SIG-M5 treated with dmso at 0.1 percent for 504 hours (cell line): ENCODE measurements at regions not wholly inside any gene's neighbourhood (a gene's known extent, or its start where the extent isn't known, plus 50 kb on each side); places are given as distances from the start of the nearest gene placed in this dataset.

Experiments
- DNase-seq: peaks from one replicate; lab custom pipeline; 2025; ENCODE audit not compliant: unreplicated experiment; lab: John Stamatoyannopoulos, UW

- DNase-seq: no peak
These were observed 172.7 kb upstream of the SERPINE2 start for GRCh38 chr2:224211791-224212190.

GRCh38 chr2:224211181-224211480 lies 172.0 kb upstream of the SERPINE2 start:
- no peak for DNase-seq

GRCh38 chr2:224210286-224211180 lies 171.4 kb upstream of the SERPINE2 start:
- DNase-seq: no peak

- DNase-seq: no peak
These were observed 170.6 kb upstream of the SERPINE2 start for GRCh38 chr2:224209555-224210285.

GRCh38 chr2:224208443-224208842 lies 169.4 kb upstream of the SERPINE2 start:
- DNase-seq: no peak

- DNase-seq: no peak
These were observed 168.9 kb upstream of the SERPINE2 start for GRCh38 chr2:224208007-224208406.

DNA sequence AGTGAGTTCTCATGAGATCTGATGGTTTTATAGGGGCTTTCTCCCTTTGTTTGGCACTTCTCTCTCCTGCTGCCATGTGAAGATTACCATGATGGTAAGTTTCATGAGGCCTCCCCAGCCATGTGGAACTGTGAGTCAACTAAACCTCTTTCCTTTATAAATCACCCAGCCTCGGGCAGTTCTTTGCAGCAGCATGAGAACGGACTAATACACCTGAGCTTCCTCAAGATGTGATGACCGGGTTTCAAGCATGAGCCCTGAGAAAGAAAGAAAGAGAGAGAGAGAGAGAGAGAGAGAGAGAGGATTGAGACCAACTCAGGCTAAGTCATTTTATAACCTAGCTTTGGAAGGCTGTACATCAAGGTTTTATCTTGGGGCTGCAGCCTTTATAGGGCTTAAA lies 167.7 kb upstream of the SERPINE2 start:
- no peak for DNase-seq

GRCh38 chr2:224202281-224202865 lies 163.3 kb upstream of the SERPINE2 start:
- no peak for DNase-seq

DNA sequence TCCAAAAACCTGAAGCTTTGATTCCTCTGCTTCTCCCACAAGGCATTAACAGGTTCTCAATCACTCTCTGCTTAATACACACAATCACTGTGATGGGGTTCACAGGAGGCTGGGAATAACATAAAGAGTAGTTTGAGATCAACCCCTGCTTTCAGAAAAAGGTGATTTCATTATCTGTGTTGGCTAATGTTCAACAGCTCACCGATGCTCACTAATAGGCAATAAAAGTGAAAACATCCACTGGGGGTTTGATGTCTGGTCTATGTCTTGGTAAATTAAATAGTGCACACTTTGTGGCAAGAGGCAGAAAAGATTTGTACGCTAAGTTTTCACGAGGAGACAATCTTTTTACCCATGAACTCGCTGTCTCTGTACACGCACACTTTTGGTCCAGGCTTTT lies 159.3 kb upstream of the SERPINE2 start:
- no peak for DNase-seq

DNA sequence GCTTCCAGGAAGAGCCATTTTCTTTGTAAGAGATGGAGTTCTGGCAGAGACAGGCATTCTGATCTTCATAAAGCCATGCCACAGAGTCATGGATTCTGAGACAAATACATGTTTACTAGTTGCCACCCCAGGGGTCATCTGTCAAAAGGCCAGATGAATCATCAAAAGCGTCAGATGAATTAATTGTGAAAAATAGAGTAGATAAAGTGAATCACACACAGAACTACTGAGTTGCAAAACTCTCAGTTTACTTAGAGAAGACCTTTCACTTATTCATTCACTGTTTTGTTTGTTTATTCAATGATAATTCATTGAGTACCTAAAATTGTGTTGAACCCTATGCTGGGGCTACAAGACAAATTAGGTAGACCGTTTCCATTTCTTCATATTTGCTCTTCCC lies 157.7 kb upstream of the SERPINE2 start:
- no peak for DNase-seq

GRCh38 chr2:224195925-224196571 lies 157.0 kb upstream of the SERPINE2 start:
- DNase-seq: no peak

GRCh38 chr2:224194161-224194560 lies 155.1 kb upstream of the SERPINE2 start:
- DNase-seq: no peak

- DNase-seq: no peak
These were observed 152.4 kb upstream of the SERPINE2 start for GRCh38 chr2:224191465-224191864.

DNA sequence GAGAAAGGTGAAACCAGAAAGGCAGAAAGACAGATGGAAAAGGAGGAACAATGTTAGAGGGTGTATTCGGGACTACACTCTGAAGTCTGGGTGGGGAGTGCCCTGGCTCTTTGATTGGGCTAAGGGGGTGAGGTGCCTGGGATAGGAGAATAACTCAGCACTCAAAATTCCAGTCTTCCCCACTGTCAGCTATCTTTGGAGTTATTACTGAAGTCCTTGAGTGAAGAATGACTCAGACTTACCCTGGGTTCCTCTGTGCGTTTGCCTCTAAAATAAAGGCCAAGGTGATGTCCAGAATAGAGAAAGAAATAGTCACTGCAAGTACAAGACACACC lies 151.8 kb upstream of the SERPINE2 start:
- DNase-seq: no peak

- DNase-seq: no peak
These were observed 151.3 kb upstream of the SERPINE2 start for GRCh38 chr2:224190234-224190935.

DNA sequence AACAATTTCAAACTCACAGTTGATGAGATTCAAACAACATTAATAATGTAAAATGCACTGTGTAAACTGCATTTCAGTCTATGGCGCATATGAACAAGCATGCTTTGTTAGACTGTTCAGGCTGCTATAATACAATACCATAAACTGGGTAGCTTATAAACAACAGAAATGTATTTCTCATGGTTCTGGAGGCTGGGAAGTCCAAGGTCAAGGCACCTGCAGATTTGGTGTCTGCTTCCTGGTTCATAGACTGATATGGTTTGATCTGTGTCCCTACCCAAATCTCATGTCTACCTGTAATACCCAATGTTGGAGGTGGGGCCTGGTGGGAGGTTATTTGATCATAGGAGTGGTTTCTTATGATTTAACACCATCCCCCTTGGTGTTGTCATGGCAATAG lies 148.1 kb upstream of the SERPINE2 start:
- no peak for DNase-seq

- no peak for DNase-seq
These were observed 146.0 kb upstream of the SERPINE2 start for GRCh38 chr2:224185023-224185601.

DNA sequence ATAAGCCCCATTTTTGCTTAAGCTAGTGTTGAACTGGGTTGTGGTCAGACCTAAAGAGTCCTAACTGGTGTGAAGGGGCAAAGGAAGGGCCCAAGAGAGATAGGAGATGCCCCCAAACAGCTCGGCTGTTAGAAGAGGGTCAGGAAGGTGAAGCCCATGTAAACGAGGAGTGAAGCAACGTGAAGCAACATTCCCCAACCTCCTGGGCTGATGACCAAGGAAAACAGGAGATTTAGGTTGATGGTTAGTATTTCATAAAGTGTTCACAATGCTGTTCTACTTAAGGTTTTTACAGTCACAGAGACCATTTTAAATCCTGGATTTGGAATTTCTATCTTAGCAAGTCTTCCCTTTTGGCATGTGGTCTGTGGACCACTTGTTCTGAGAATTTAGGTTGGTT lies 144.0 kb upstream of the SERPINE2 start:
- no peak for DNase-seq

GRCh38 chr2:224182498-224182897 lies 143.4 kb upstream of the SERPINE2 start:
- no peak for DNase-seq

GRCh38 chr2:224181534-224182155 lies 142.6 kb upstream of the SERPINE2 start:
- DNase-seq: no peak
